ENCODE measurements at regions not wholly inside any gene's neighbourhood (a gene's known extent, or its start where the extent isn't known, plus 50 kb on each side); places are given as distances from the start of the nearest gene placed in this dataset. TPM values are rescaled to one million over a fixed set of nuclear protein-coding genes. Genes with fewer than 3 reads are reported as not detected.

DNA sequence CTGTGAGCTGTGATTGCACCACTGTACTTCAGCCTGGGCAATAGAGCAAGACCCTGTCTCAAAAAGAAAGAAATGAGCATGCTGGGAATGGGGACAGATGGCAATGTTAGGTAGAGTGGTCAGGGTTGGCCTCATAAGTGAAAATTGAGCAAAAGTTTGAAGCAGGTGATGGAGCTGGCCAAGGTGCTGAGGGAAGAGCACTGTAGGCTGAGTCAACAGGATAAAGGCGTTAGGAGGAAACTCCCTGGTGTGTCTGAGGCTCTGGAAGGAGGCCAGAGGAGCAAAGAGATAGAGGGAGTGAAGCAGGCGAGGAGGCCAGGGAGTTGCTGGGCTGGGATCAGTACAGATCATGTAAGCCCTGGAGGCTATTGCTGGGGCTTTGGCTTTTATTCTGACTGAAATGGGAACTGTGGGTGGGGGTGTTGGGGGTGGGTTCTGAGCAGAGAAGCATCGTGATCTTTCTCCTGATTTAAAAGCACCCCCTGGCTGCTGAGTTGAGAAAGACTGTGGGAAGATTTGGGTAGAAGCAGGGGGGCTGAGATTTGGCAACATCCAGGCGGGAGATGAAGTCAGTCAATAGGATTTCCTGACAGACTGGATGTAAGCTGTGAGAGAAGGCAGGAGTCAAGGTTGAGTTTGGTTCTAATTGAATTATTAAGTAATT lies 52.5 kb upstream of the VKORC1L1 start:
- Histone ChIP-seq H3K27ac (no peak overlapping the region), H3K36me3 (no peaks in the 10 kb centered on the region), H3K9me3 (no peaks in the 10 kb centered on the region), H3K4me1 (ENCODE audit: insufficient read depth) (no peaks in the 10 kb centered on the region), H3K4me3 (no peak overlapping the region), H3K27me3 (no peaks in the 10 kb centered on the region)
- TF ChIP-seq, protein P1, sequence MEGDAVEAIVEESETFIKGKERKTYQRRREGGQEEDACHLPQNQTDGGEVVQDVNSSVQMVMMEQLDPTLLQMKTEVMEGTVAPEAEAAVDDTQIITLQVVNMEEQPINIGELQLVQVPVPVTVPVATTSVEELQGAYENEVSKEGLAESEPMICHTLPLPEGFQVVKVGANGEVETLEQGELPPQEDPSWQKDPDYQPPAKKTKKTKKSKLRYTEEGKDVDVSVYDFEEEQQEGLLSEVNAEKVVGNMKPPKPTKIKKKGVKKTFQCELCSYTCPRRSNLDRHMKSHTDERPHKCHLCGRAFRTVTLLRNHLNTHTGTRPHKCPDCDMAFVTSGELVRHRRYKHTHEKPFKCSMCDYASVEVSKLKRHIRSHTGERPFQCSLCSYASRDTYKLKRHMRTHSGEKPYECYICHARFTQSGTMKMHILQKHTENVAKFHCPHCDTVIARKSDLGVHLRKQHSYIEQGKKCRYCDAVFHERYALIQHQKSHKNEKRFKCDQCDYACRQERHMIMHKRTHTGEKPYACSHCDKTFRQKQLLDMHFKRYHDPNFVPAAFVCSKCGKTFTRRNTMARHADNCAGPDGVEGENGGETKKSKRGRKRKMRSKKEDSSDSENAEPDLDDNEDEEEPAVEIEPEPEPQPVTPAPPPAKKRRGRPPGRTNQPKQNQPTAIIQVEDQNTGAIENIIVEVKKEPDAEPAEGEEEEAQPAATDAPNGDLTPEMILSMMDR (IDR thresholded peaks at IDR 0.05): no peak
- TF ChIP-seq POLR2A (IDR thresholded peaks at IDR 0.05) (no peak), EP300 (IDR thresholded peaks at IDR 0.05) (no peak)
- 39 to 48% (median 48%) methylated on average over 4 of the region's 4 CpGs for WGBS, 3 donors
- no peak for DNase-seq
- intact Hi-C loops (cut with DNase I): no loop called here

Small RNA genes in the stretch of these regions (small RNA-seq; reads per million reads assigned to genes)
- not detected for gene AC114501.1
- gene RNU6-912P: not detected
- gene SNORA15B-2: not detected
- 0.40 reads per million for gene SNORA22
